GM23338 (cell line): ENCODE measurements at regions not wholly inside any gene's neighbourhood (a gene's known extent, or its start where the extent isn't known, plus 50 kb on each side); places are given as distances from the start of the nearest gene placed in this dataset.

Experiments used
- ATAC-seq: fragments of 200-7000 bp; cut with Tn5 transposase; 3 replicates; pipeline ENCODE4 v1.9.1; 2020
- DNase-seq: peaks from one replicate; pipeline ENCODE4 v3.0.0-alpha.2; 2015; ENCODE audit warnings: low spot score
- H2AFZ ChIP-seq: fragments of 200-600 bp; sonication (generic); 2 replicates; pipeline ENCODE4 v1.8.0; 2016; ENCODE audit warnings: antibody characterized with exemption, mild to moderate bottlenecking, moderate library complexity
- H3F3A ChIP-seq: fragments of 200-600 bp; sonication (generic); replicated peaks from 2 replicates; pipeline ENCODE4 v1.8.0; 2017; ENCODE audit warnings: antibody characterized with exemption, mixed run types, low read depth
- H3K27ac ChIP-seq: fragments of 200-600 bp; sonication (generic); 2 replicates; pipeline ENCODE4 v1.6.1; 2016; ENCODE audit warnings: low read depth
- H3K27me3 ChIP-seq: fragments of 200-600 bp; sonication (generic); 2 replicates; pipeline ENCODE4 v1.8.0; 2016; ENCODE audit warnings: mild to moderate bottlenecking, mixed run types, moderate library complexity; ENCODE audit not compliant: insufficient read depth
- H3K36me3 ChIP-seq: fragments of 200-600 bp; sonication (generic); 2 replicates; pipeline ENCODE4 v1.8.0; 2016; ENCODE audit warnings: mild to moderate bottlenecking; ENCODE audit not compliant: insufficient read depth
- H3K4me1 ChIP-seq: fragments of 200-600 bp; sonication (generic); 2 replicates; pipeline ENCODE4 v1.8.0; 2016; ENCODE audit warnings: mild to moderate bottlenecking, moderate library complexity; ENCODE audit not compliant: insufficient read depth
- H3K4me2 ChIP-seq: fragments of 200-600 bp; sonication (generic); 2 replicates; pipeline ENCODE4 v1.7.1; 2017; ENCODE audit warnings: mixed run types
- H3K4me3 ChIP-seq: fragments of 200-600 bp; sonication (generic); 2 replicates; pipeline ENCODE4 v1.6.1; 2016; ENCODE audit warnings: mixed run types
- H3K79me2 ChIP-seq: fragments of 200-600 bp; sonication (generic); replicated peaks from 2 replicates; pipeline ENCODE4 v1.8.0; 2017; ENCODE audit warnings: mild to moderate bottlenecking; ENCODE audit not compliant: insufficient read depth
- H3K9me2 ChIP-seq: fragments of 200-600 bp; sonication (generic); 2 replicates; pipeline ENCODE4 v1.8.0; 2017; ENCODE audit not compliant: insufficient read depth
- H4K20me1 ChIP-seq: fragments of 200-600 bp; sonication (generic); replicated peaks from 2 replicates; pipeline ENCODE4 v1.8.0; 2017; ENCODE audit warnings: mild to moderate bottlenecking; ENCODE audit not compliant: insufficient read depth
- H3K27ac Mint-ChIP-seq: 2 replicates; pipeline ENCODE4 v1.8.0; 2020; ENCODE audit warnings: inconsistent platforms, mild to moderate bottlenecking, moderate library complexity, mixed read lengths
- H3K27me3 Mint-ChIP-seq: 3 replicates; pipeline ENCODE4 v1.8.0; 2022; ENCODE audit warnings: low read depth, mild to moderate bottlenecking, moderate library complexity, mixed read lengths, inconsistent platforms; ENCODE audit not compliant: insufficient read depth, poor library complexity
- H3K36me3 Mint-ChIP-seq: 3 replicates; pipeline ENCODE4 v1.8.0; 2021; ENCODE audit warnings: low read depth, mild to moderate bottlenecking, inconsistent platforms, moderate library complexity, mixed read lengths
- H3K4me1 Mint-ChIP-seq: 3 replicates; pipeline ENCODE4 v1.8.0; 2020; ENCODE audit warnings: mild to moderate bottlenecking, inconsistent platforms, mixed read lengths
- H3K4me3 Mint-ChIP-seq: 3 replicates; pipeline ENCODE4 v1.8.0; 2021; ENCODE audit warnings: moderate library complexity, mild to moderate bottlenecking, inconsistent platforms, mixed read lengths
- H3K9me3 Mint-ChIP-seq: 3 replicates; pipeline ENCODE4 v1.8.0; 2020; ENCODE audit warnings: moderate library complexity, mild to moderate bottlenecking, inconsistent platforms, mixed read lengths
- CREB1 ChIP-seq: fragments of 250-450 bp; sonication (Bioruptor Pico); IDR thresholded peaks from 2 replicates; pipeline ENCODE4 v1.5.0; 2020; ENCODE audit warnings: low read depth, mild to moderate bottlenecking, moderate library complexity
- EZH2 ChIP-seq: fragments of 200-600 bp; sonication (generic); IDR thresholded peaks from one replicate; pipeline ENCODE4 v1.8.0; 2017; ENCODE audit warnings: antibody characterized with exemption, mild to moderate bottlenecking, low read depth; ENCODE audit not compliant: unreplicated experiment
- TF ChIP-seq, protein P1 (sequence below): fragments of 250-450 bp; sonication (Bioruptor Pico); IDR thresholded peaks from 2 replicates; pipeline ENCODE4 v1.5.0; 2020; ENCODE audit warnings: mild to moderate bottlenecking, moderate library complexity
- TF ChIP-seq, protein P2 (sequence below), 2 experiments: fragments of 200-600 bp in 1 of 2; sonication (generic) in 1 of 2; conservative IDR thresholded peaks; 2 replicates each; pipeline versions ENCODE4 v1.5.1 to v1.6.1; 2016 to 2017; ENCODE audit warnings: antibody characterized with exemption in 2 of 2, low read depth in 2 of 2, mild to moderate bottlenecking in 2 of 2, moderate library complexity in 1 of 2
- TF ChIP-seq, protein P3 (sequence below): IDR thresholded peaks from one replicate; pipeline ENCODE4 v1.6.1; 2018; ENCODE audit warnings: antibody characterized with exemption; ENCODE audit not compliant: unreplicated experiment

DNA sequence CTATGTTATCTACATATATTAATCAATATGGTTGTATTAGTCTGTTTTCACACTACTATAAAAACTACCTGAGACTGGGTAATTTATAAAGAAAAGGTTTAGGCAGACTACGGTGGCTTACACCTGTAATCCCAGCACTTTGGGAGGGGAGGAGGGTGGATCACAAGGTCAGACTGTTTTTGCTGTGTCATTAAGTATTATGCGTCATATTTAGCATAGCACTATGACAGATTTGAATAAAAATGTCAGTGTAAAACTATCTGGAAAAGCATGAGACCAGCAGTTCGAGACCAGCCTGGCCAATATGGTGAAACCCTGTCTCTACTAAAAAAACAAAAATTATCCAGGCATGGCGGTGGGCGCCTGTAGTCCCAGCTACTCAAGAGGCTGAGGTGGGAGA is 209.7 kb upstream of the ARHGAP24 start:
- TF ChIP-seq, protein P1, sequence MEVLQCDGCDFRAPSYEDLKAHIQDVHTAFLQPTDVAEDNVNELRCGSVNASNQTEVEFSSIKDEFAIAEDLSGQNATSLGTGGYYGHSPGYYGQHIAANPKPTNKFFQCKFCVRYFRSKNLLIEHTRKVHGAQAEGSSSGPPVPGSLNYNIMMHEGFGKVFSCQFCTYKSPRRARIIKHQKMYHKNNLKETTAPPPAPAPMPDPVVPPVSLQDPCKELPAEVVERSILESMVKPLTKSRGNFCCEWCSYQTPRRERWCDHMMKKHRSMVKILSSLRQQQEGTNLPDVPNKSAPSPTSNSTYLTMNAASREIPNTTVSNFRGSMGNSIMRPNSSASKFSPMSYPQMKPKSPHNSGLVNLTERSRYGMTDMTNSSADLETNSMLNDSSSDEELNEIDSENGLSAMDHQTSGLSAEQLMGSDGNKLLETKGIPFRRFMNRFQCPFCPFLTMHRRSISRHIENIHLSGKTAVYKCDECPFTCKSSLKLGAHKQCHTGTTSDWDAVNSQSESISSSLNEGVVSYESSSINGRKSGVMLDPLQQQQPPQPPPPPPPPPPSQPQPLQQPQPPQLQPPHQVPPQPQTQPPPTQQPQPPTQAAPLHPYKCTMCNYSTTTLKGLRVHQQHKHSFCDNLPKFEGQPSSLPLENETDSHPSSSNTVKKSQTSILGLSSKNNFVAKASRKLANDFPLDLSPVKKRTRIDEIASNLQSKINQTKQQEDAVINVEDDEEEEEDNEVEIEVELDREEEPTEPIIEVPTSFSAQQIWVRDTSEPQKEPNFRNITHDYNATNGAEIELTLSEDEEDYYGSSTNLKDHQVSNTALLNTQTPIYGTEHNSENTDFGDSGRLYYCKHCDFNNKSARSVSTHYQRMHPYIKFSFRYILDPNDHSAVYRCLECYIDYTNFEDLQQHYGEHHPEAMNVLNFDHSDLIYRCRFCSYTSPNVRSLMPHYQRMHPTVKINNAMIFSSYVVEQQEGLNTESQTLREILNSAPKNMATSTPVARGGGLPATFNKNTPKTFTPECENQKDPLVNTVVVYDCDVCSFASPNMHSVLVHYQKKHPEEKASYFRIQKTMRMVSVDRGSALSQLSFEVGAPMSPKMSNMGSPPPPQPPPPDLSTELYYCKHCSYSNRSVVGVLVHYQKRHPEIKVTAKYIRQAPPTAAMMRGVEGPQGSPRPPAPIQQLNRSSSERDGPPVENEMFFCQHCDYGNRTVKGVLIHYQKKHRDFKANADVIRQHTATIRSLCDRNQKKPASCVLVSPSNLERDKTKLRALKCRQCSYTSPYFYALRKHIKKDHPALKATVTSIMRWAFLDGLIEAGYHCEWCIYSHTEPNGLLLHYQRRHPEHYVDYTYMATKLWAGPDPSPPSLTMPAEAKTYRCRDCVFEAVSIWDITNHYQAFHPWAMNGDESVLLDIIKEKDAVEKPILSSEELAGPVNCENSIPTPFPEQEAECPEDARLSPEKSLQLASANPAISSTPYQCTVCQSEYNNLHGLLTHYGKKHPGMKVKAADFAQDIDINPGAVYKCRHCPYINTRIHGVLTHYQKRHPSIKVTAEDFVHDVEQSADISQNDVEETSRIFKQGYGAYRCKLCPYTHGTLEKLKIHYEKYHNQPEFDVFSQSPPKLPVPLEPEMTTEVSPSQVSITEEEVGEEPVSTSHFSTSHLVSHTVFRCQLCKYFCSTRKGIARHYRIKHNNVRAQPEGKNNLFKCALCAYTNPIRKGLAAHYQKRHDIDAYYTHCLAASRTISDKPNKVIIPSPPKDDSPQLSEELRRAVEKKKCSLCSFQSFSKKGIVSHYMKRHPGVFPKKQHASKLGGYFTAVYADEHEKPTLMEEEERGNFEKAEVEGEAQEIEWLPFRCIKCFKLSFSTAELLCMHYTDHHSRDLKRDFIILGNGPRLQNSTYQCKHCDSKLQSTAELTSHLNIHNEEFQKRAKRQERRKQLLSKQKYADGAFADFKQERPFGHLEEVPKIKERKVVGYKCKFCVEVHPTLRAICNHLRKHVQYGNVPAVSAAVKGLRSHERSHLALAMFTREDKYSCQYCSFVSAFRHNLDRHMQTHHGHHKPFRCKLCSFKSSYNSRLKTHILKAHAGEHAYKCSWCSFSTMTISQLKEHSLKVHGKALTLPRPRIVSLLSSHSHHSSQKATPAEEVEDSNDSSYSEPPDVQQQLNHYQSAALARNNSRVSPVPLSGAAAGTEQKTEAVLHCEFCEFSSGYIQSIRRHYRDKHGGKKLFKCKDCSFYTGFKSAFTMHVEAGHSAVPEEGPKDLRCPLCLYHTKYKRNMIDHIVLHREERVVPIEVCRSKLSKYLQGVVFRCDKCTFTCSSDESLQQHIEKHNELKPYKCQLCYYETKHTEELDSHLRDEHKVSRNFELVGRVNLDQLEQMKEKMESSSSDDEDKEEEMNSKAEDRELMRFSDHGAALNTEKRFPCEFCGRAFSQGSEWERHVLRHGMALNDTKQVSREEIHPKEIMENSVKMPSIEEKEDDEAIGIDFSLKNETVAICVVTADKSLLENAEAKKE (CRISPR knock-in tag), result no peak
- TF ChIP-seq CREB1 (CRISPR knock-in tag), result no peak
- no peak for TF ChIP-seq EZH2
- TF ChIP-seq, protein P2, sequence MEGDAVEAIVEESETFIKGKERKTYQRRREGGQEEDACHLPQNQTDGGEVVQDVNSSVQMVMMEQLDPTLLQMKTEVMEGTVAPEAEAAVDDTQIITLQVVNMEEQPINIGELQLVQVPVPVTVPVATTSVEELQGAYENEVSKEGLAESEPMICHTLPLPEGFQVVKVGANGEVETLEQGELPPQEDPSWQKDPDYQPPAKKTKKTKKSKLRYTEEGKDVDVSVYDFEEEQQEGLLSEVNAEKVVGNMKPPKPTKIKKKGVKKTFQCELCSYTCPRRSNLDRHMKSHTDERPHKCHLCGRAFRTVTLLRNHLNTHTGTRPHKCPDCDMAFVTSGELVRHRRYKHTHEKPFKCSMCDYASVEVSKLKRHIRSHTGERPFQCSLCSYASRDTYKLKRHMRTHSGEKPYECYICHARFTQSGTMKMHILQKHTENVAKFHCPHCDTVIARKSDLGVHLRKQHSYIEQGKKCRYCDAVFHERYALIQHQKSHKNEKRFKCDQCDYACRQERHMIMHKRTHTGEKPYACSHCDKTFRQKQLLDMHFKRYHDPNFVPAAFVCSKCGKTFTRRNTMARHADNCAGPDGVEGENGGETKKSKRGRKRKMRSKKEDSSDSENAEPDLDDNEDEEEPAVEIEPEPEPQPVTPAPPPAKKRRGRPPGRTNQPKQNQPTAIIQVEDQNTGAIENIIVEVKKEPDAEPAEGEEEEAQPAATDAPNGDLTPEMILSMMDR (conservative IDR thresholded peaks at IDR 0.05; ENCODE audit: low read depth in 2 of 2), result no peak
- TF ChIP-seq, protein P3, sequence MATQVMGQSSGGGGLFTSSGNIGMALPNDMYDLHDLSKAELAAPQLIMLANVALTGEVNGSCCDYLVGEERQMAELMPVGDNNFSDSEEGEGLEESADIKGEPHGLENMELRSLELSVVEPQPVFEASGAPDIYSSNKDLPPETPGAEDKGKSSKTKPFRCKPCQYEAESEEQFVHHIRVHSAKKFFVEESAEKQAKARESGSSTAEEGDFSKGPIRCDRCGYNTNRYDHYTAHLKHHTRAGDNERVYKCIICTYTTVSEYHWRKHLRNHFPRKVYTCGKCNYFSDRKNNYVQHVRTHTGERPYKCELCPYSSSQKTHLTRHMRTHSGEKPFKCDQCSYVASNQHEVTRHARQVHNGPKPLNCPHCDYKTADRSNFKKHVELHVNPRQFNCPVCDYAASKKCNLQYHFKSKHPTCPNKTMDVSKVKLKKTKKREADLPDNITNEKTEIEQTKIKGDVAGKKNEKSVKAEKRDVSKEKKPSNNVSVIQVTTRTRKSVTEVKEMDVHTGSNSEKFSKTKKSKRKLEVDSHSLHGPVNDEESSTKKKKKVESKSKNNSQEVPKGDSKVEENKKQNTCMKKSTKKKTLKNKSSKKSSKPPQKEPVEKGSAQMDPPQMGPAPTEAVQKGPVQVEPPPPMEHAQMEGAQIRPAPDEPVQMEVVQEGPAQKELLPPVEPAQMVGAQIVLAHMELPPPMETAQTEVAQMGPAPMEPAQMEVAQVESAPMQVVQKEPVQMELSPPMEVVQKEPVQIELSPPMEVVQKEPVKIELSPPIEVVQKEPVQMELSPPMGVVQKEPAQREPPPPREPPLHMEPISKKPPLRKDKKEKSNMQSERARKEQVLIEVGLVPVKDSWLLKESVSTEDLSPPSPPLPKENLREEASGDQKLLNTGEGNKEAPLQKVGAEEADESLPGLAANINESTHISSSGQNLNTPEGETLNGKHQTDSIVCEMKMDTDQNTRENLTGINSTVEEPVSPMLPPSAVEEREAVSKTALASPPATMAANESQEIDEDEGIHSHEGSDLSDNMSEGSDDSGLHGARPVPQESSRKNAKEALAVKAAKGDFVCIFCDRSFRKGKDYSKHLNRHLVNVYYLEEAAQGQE, result no peak
- Mint-ChIP-seq H3K4me3 (no peak overlapping the region), H3K4me1 (no peaks in the 10 kb centered on the region; the same call in 2 of the 3 replicates), H3K36me3 (no peaks in the 10 kb centered on the region), H3K27ac (peak overlapping the region; percentile 52; the same call in 1 of the 2 replicates), H3K9me3 (no peaks in the 10 kb centered on the region), H3K27me3 (peaks cover 4% of the 10 kb centered on the region)
- Histone ChIP-seq H3K4me2 (no peak overlapping the region), H3K79me2 (no peaks in the 10 kb centered on the region), H3K27me3 (no peaks in the 10 kb centered on the region), H3K4me3 (no peak overlapping the region), H3K27ac (no peak overlapping the region), H3K9me2 (no peaks in the 10 kb centered on the region), H3K4me1 (no peaks in the 10 kb centered on the region), H4K20me1 (no peaks in the 10 kb centered on the region), H2AFZ (peak overlapping the region; percentile 6; the same call in 1 of the 2 replicates), H3K36me3 (no peaks in the 10 kb centered on the region), H3F3A (no peaks in the 10 kb centered on the region)
- no peak for DNase-seq
- ATAC-seq, result no peak
